OCI-LY3 (cell line): ENCODE measurements at regions not wholly inside any gene's neighbourhood (a gene's known extent, or its start where the extent isn't known, plus 50 kb on each side); places are given as distances from the start of the nearest gene placed in this dataset.

Experiments used
- H2AFZ ChIP-seq: fragments of 200-600, 300-600 bp; shearing (Covaris generic); 2 replicates; pipeline ENCODE4 v1.6.0; 2014; ENCODE audit warnings: antibody characterized with exemption, low read depth, low read length
- H3K27ac ChIP-seq: fragments of 200-600, 300-600 bp; sonication (generic); 2 replicates; pipeline ENCODE4 v1.5.1; 2014; ENCODE audit warnings: mild to moderate bottlenecking, low read length, moderate library complexity, mixed read lengths
- H3K27me3 ChIP-seq: fragments of 200-600, 300-600 bp; sonication (generic); 2 replicates; pipeline ENCODE4 v1.6.1; 2014; ENCODE audit warnings: low read depth, low read length, mixed read lengths
- H3K36me3 ChIP-seq: fragments of 200-600, 300-600 bp; sonication (generic); replicated peaks from 2 replicates; pipeline ENCODE3; 2014; ENCODE audit warnings: low read depth, low read length, mixed read lengths
- H3K4me1 ChIP-seq: fragments of 300-600, 200-600 bp; sonication (generic); 2 replicates; pipeline ENCODE4 v1.6.1; 2014; ENCODE audit warnings: low read length, mixed read lengths
- H3K4me2 ChIP-seq: fragments of 200-600, 300-600 bp; sonication (generic); 2 replicates; pipeline ENCODE4 v1.6.1; 2014; ENCODE audit warnings: low read length, mixed read lengths
- H3K4me3 ChIP-seq: fragments of 300-600, 200-600 bp; sonication (generic); 2 replicates; pipeline ENCODE4 v1.5.1; 2014; ENCODE audit warnings: antibody characterized with exemption, mild to moderate bottlenecking, low read length, moderate library complexity
- H3K79me2 ChIP-seq: fragments of 300-600, 200-600 bp; shearing (Covaris generic); 2 replicates; pipeline ENCODE4 v1.6.1; 2014; ENCODE audit warnings: mild to moderate bottlenecking, low read length, mixed read lengths
- H3K9ac ChIP-seq: fragments of 300-600, 200-600 bp; shearing (Covaris generic); 2 replicates; pipeline ENCODE4 v1.6.0; 2014; ENCODE audit warnings: mild to moderate bottlenecking, low read length, moderate library complexity
- H3K9me3 ChIP-seq: fragments of 200-600, 300-600 bp; shearing (Covaris generic); 2 replicates; pipeline ENCODE4 v1.6.1; 2014; ENCODE audit warnings: low read length, mixed read lengths; ENCODE audit not compliant: insufficient read depth
- H4K20me1 ChIP-seq: fragments of 200-600, 300-600 bp; sonication (generic); 2 replicates; pipeline ENCODE4 v1.6.1; 2016; ENCODE audit warnings: low read length, mixed read lengths; ENCODE audit not compliant: insufficient read depth
- EZH2phosphoT487 ChIP-seq: fragments of 200-600 bp; shearing (Covaris generic); IDR thresholded peaks from 2 replicates; pipeline ENCODE4 v1.6.1; 2018; ENCODE audit warnings: antibody characterized with exemption, mixed run types, low read depth
- TF ChIP-seq, protein P1 (sequence below): fragments of 200-600, 300-600 bp; sonication (generic); IDR thresholded peaks from 2 replicates; pipeline ENCODE4 v1.5.1; 2014; ENCODE audit warnings: antibody characterized with exemption, low read length, low read depth

DNA sequence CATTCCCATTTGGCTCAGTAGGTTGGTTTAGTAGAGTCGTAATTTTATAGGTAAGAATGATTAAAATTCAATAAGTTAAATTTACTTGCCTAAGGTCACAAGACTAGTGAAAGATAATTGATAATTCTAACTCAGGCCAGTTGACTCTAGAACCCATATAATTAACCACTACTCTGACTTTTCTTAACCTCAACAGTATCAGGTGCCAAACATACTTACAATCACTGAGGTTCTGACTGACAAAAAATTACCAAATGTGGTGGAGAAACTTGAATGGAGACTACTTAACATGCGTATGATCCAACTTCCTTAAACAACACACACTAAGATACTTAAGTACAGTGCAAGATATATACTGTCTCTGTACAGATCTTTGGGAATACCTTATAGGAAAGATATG is 667.3 kb upstream of the SORCS1 start:
- Histone ChIP-seq H3K79me2 (no peaks in the 10 kb centered on the region), H3K4me3 (no peak overlapping the region), H3K9ac (no peak overlapping the region), H3K4me2 (no peak overlapping the region), H3K36me3 (no peaks in the 10 kb centered on the region), H4K20me1 (no peaks in the 10 kb centered on the region), H2AFZ (no peak overlapping the region), H3K9me3 (no peaks in the 10 kb centered on the region), H3K4me1 (0 out of 2 replicates have a peak, but pooled peaks cover 4% of the 10 kb centered on the region), H3K27me3 (no peaks in the 10 kb centered on the region), H3K27ac (no peak overlapping the region)
- TF ChIP-seq, protein P1, sequence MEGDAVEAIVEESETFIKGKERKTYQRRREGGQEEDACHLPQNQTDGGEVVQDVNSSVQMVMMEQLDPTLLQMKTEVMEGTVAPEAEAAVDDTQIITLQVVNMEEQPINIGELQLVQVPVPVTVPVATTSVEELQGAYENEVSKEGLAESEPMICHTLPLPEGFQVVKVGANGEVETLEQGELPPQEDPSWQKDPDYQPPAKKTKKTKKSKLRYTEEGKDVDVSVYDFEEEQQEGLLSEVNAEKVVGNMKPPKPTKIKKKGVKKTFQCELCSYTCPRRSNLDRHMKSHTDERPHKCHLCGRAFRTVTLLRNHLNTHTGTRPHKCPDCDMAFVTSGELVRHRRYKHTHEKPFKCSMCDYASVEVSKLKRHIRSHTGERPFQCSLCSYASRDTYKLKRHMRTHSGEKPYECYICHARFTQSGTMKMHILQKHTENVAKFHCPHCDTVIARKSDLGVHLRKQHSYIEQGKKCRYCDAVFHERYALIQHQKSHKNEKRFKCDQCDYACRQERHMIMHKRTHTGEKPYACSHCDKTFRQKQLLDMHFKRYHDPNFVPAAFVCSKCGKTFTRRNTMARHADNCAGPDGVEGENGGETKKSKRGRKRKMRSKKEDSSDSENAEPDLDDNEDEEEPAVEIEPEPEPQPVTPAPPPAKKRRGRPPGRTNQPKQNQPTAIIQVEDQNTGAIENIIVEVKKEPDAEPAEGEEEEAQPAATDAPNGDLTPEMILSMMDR, result no peak
- TF ChIP-seq EZH2phosphoT487, result no peak

DNA sequence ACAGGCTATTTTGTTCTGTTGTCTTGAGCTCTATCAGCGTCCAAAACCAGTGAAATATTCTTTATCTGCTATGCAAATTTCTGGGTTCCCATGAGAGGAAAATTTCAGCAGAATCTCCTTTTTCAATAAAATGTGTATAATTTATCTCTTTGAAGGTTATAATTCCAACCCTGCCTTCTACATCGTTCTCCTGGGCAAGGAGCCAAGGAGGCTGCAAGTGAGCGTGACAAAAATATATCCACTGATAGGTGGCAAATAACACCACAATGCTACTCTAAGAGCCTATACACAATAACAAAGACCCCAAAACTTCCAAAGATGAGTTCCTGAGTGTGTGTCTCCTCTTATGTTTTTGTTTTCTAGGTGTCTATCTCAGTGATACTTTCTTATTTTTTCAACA is 664.7 kb upstream of the SORCS1 start:
- Histone ChIP-seq H3K9ac (no peak overlapping the region), H3K9me3 (no peaks in the 10 kb centered on the region), H3K36me3 (no peaks in the 10 kb centered on the region), H3K4me1 (0 out of 2 replicates have a peak, but pooled peaks cover 4% of the 10 kb centered on the region), H3K4me3 (no peak overlapping the region), H3K27me3 (no peaks in the 10 kb centered on the region), H2AFZ (no peak overlapping the region), H3K27ac (no peak overlapping the region), H3K79me2 (no peaks in the 10 kb centered on the region), H4K20me1 (no peaks in the 10 kb centered on the region), H3K4me2 (no peak overlapping the region)
- no peak for TF ChIP-seq EZH2phosphoT487

DNA sequence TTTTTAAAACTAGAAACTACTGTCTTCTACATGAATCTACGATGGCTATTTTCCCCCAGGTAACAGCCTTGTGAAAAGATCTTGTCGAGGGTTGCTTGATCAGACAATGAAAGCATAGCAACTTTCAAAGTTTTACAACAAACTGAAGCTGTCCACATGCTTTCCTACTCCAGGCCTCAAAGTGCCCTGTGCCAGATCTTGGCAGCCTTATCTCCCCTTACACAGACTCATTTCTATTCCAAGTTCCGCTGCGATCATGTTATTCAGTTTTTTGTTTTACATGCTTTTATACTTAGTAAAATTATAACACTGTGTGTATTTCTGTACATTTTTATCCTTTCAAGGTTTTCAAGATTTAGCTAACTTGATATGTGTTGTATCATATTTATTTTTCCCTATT is 661.7 kb upstream of the SORCS1 start:
- Histone ChIP-seq H3K27me3 (no peaks in the 10 kb centered on the region), H3K9me3 (no peaks in the 10 kb centered on the region)
- TF ChIP-seq, protein P1, result no peak
- TF ChIP-seq EZH2phosphoT487, result no peak

DNA sequence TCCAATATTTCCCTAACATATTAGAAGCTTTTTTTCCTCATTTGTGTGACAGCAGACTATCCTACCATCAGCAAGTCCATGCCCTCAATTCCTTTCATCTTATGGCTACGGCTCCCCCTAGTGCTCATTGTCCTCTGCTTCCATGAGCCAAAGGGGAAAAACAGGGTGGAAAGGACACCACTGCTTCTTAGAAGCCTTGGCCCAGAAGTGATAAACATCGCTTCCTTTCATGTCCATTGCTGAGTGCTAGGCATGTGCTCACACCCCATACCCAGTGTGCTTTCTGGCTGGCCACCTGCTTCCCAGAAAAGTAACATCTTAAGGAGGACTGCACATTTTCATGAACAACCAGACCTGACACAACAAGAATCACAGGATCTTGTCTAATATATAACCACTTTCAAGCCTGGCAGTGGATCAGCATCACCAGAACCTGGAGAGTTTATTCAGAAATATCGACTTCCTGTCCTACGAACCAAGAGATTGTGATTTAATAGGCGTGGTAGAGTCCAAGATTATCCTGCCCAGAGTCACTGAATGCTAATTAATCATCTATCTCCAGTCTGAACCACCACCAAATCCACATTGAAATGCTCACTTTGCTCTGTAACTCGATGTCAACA is 650.5 kb upstream of the SORCS1 start:
- H3K36me3 ChIP-seq, result no peaks in the 10 kb centered on the region
- H3K9ac ChIP-seq, result no peak overlapping the region
- no peaks in the 10 kb centered on the region for H3K9me3 ChIP-seq
- H3K4me3 ChIP-seq, result no peak overlapping the region
- TF ChIP-seq, protein P1, result peak; percentile 79
- TF ChIP-seq EZH2phosphoT487, result no peak
- no peaks in the 10 kb centered on the region for H3K79me2 ChIP-seq
- H3K4me2 ChIP-seq, result no peak overlapping the region
- H2AFZ ChIP-seq, result no peak overlapping the region; the same call in 1 of the 2 replicates
- H3K27ac ChIP-seq, result no peak overlapping the region
- H3K27me3 ChIP-seq, result no peaks in the 10 kb centered on the region
- H3K4me1 ChIP-seq, result peaks cover 15% of the 10 kb centered on the region
- H4K20me1 ChIP-seq, result no peaks in the 10 kb centered on the region

More for the DNA sequence above, 661.7 kb upstream of the SORCS1 start:
- Histone ChIP-seq H3K4me1 (no peaks in the 10 kb centered on the region), H3K9ac (no peak overlapping the region), H3K36me3 (no peaks in the 10 kb centered on the region), H3K4me2 (no peak overlapping the region), H4K20me1 (no peaks in the 10 kb centered on the region), H2AFZ (no peak overlapping the region), H3K27ac (no peak overlapping the region), H3K79me2 (no peaks in the 10 kb centered on the region), H3K4me3 (no peak overlapping the region)
